Endothelial cell of umbilical vein (primary cell): ENCODE measurements at regions not wholly inside any gene's neighbourhood (a gene's known extent, or its start where the extent isn't known, plus 50 kb on each side); places are given as distances from the start of the nearest gene placed in this dataset.

Experiments
- EZH2 ChIP-seq: IDR thresholded peaks from 2 replicates; pipeline ENCODE4 v1.6.1; 2012; ENCODE audit warnings: borderline replicate concordance, low read depth, mild to moderate bottlenecking, moderate library complexity, low read length, inconsistent platforms; ENCODE audit not compliant: severe bottlenecking
- JUN ChIP-seq: IDR thresholded peaks from 2 replicates; pipeline ENCODE4 v1.6.1; 2011; ENCODE audit warnings: borderline replicate concordance, low read depth; ENCODE audit not compliant: insufficient read length, insufficient read depth
- MAX ChIP-seq: IDR thresholded peaks from 2 replicates; pipeline ENCODE4 v1.6.1; 2011; ENCODE audit not compliant: insufficient read depth, insufficient read length
- MYC ChIP-seq: IDR thresholded peaks from one replicate; pipeline ENCODE4 v1.6.1; 2011; ENCODE audit warnings: mild to moderate bottlenecking, low read depth, low read length
- POLR2A ChIP-seq: IDR thresholded peaks from 2 replicates; pipeline ENCODE4 v1.6.1; 2012; ENCODE audit warnings: low read depth, mild to moderate bottlenecking, control low read depth, low read length
- POLR2AphosphoS5 ChIP-seq: IDR thresholded peaks from 2 replicates; pipeline ENCODE4 v1.6.1; 2012; ENCODE audit warnings: low read depth, mild to moderate bottlenecking, control low read depth, low read length, moderate library complexity; ENCODE audit not compliant: insufficient read depth
- TF ChIP-seq, protein P1 (sequence below), 2 donors: IDR thresholded peaks; 1 replicate in 1 of 2; 2 replicates in 1 of 2; pipeline ENCODE4 v1.5.1; 2011; ENCODE audit warnings: low read length in 2 of 2, mild to moderate bottlenecking in 2 of 2, moderate library complexity in 2 of 2, control low read depth in 1 of 2, inconsistent platforms in 1 of 2, low read depth in 1 of 2; ENCODE audit not compliant: insufficient read depth in 1 of 2; ENCODE audit errors: extremely low read depth in 1 of 2

DNA sequence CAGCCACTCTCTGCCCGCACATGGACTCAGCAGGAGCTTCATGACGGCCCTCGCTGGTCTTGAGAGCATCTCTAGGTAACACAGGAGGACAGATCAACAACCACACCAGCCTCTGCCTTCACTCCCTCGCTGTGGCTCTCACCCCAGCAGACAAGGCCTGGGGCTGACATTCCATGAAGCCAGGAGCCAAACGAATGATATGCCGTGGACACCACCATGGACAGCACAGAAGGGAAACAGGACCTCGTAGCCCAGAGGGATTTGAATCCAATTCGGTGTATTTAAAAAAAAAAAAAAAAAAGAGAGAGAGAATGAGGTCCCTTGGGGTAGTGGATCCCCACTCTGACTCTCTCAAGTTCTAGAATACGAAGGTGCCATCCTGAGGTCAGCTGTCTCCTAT lies 385.5 kb downstream of the SHANK2 start:
- TF ChIP-seq, protein P1, sequence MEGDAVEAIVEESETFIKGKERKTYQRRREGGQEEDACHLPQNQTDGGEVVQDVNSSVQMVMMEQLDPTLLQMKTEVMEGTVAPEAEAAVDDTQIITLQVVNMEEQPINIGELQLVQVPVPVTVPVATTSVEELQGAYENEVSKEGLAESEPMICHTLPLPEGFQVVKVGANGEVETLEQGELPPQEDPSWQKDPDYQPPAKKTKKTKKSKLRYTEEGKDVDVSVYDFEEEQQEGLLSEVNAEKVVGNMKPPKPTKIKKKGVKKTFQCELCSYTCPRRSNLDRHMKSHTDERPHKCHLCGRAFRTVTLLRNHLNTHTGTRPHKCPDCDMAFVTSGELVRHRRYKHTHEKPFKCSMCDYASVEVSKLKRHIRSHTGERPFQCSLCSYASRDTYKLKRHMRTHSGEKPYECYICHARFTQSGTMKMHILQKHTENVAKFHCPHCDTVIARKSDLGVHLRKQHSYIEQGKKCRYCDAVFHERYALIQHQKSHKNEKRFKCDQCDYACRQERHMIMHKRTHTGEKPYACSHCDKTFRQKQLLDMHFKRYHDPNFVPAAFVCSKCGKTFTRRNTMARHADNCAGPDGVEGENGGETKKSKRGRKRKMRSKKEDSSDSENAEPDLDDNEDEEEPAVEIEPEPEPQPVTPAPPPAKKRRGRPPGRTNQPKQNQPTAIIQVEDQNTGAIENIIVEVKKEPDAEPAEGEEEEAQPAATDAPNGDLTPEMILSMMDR (IDR thresholded peaks at IDR 0.05; ENCODE audit: extremely low read depth in 1 of 2, insufficient read depth in 1 of 2, low read depth in 1 of 2, low read length in 2 of 2), result no peak
- TF ChIP-seq POLR2AphosphoS5 (no peak), EZH2 (no peak), JUN (no peak), POLR2A (no peak), MYC (no peak), MAX (no peak)
